ENCODE measurements at regions not wholly inside any gene's neighbourhood (a gene's known extent, or its start where the extent isn't known, plus 50 kb on each side); places are given as distances from the start of the nearest gene placed in this dataset.
"Not testable (repeated sequence)": the region's sequence is repeated elsewhere in the genome, so short reads cannot be mapped to it uniquely, and the experiment has no call there.

DNA sequence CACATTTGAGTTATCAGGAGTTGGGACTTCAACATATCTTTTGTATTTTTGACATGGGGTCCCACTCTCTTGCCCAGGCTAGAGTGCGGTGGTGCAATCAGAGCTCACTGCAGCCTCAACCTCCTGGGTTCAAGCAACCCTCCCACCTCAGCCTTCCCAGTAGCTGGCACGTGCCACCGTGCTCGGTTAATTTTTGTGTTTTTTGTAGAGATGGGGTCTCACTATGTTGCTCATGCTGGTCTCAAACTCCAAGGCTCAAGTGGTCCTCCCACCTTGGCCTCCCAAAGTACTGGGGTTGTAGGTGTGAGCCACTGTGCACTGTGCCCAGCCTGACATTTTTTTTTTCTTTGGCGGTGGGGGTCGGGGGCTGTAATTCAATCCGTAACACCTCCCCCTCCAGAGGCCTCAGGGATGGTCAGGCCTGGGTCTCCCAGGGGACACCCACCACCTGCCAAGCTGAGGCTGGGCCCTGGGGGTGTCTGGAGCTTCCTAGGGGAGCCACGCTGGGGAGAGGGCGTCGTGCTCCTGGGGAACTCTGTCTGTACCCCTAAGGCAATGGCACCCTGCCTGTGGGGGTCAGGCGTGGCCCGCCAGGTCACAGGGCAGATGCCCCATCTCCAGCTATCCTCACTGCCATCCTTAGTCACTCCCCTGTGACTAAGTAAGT is 102.2 kb downstream of the CRLF3 start:
- BruUV-seq (replicated peaks); CTCF ChIA-PET (ENCODE audit: low intra/inter-chr PET ratio); intact Hi-C loops (cut with micrococcal nuclease): not testable (repeated sequence)

GRCh38 chr17:30720971-30721370 is 103.5 kb downstream of the CRLF3 start:
- H3K36me3 ChIP-seq (ENCODE audit: control insufficient read depth, insufficient read depth, low read length); DNase-seq (ENCODE audit: extremely low read depth in 1 of 4, low spot score in 3 of 4); intact Hi-C loops (cut with micrococcal nuclease); H3K4me2 ChIP-seq (ENCODE audit: insufficient read depth, low read length); H3K27ac ChIP-seq (ENCODE audit: extremely low read depth, low read depth, low read length); POLR2A ChIA-PET; H3K9me1 ChIP-seq (ENCODE audit: control insufficient read depth, insufficient read depth, low read length); FAIRE-seq; H3K4me3 ChIP-seq; ATAC-seq; H2AFZ ChIP-seq (ENCODE audit: low read depth, low read length); BruUV-seq (replicated peaks); CTCF ChIA-PET (ENCODE audit: low intra/inter-chr PET ratio); H3K27me3 ChIP-seq (ENCODE audit: control insufficient read depth in 2 of 2, insufficient read depth in 2 of 2, low read length in 2 of 2); H3K9me3 ChIP-seq (replicated peaks; ENCODE audit: control insufficient read depth, insufficient read depth, low read depth, low read length); H3K9ac ChIP-seq (ENCODE audit: insufficient read depth in 1 of 2, low read depth in 2 of 2, low read length in 2 of 2): not testable (repeated sequence)
- in situ Hi-C loops (cut with MboI) = loop anchor here (25.0 kb wide), 1 partner anchor 384 kb away; the partner anchor contains the start of gene TMIGD1
- 61% methylated on average over 5 of the region's 5 CpGs for WGBS (ENCODE audit: insufficient coverage, low coverage, missing lambda C conversion rate)
- H3K79me2 ChIP-seq (ENCODE audit: control insufficient read depth, insufficient read depth, low read length) = peaks cover 48% of the 10 kb centered on the region
- H4K20me1 ChIP-seq (replicated peaks; ENCODE audit: control insufficient read depth, insufficient read depth, low read length) = peaks cover 14% of the 10 kb centered on the region
- peaks cover 0 to 15% of the 10 kb centered on the region in 2 experiments; a peak in 2 of 5 replicates for H3K4me1 ChIP-seq (replicated peaks in 1 of 2; ENCODE audit: control insufficient read depth in 2 of 2, insufficient read depth in 2 of 2, low read length in 2 of 2)

More for the DNA sequence above, 102.2 kb downstream of the CRLF3 start:
- H3K4me3 ChIP-seq; H2AFZ ChIP-seq (ENCODE audit: low read depth, low read length); FAIRE-seq; H3K9me1 ChIP-seq (ENCODE audit: control insufficient read depth, insufficient read depth, low read length); H3K9me3 ChIP-seq (replicated peaks; ENCODE audit: control insufficient read depth, insufficient read depth, low read depth, low read length); H3K27me3 ChIP-seq (ENCODE audit: control insufficient read depth in 2 of 2, insufficient read depth in 2 of 2, low read length in 2 of 2); H3K4me2 ChIP-seq (ENCODE audit: insufficient read depth, low read length); DNase-seq (ENCODE audit: extremely low read depth in 1 of 4, low spot score in 3 of 4); ATAC-seq; H3K36me3 ChIP-seq (ENCODE audit: control insufficient read depth, insufficient read depth, low read length); H3K27ac ChIP-seq (ENCODE audit: extremely low read depth, low read depth, low read length): not testable (repeated sequence)
- peaks cover 12% of the 10 kb centered on the region for H4K20me1 ChIP-seq (replicated peaks; ENCODE audit: control insufficient read depth, insufficient read depth, low read length)
- H3K9ac ChIP-seq (ENCODE audit: insufficient read depth in 1 of 2, low read depth in 2 of 2, low read length in 2 of 2) = peak overlapping the region in 1 of 2 experiments; percentile 64; a peak in 1 of 4 replicates
- H3K79me2 ChIP-seq (ENCODE audit: control insufficient read depth, insufficient read depth, low read length) = peaks cover 49% of the 10 kb centered on the region
- peak; percentile 62; the same call in 1 of the 2 replicates for TF ChIP-seq ZKSCAN1 (IDR thresholded peaks at IDR 0.05; ENCODE audit: low read depth, low read length)
- POLR2A ChIA-PET = interaction anchor here (1.2 kb wide), 1 partner anchor 244 kb away, joined by 3 read pairs; no protein-coding TSS in a partner anchor
- peaks cover 0 to 10% of the 10 kb centered on the region in 2 experiments; a peak in 2 of 5 replicates for H3K4me1 ChIP-seq (replicated peaks in 1 of 2; ENCODE audit: control insufficient read depth in 2 of 2, insufficient read depth in 2 of 2, low read length in 2 of 2)
- in situ Hi-C loops (cut with MboI) = loop anchor here (25.0 kb wide), 1 partner anchor 385 kb away; the partner anchor contains the start of gene TMIGD1
- WGBS (ENCODE audit: insufficient coverage, low coverage, missing lambda C conversion rate) = 86% methylated on average over 10 of the region's 12 CpGs
